ENCODE measurements at regions not wholly inside any gene's neighbourhood (a gene's known extent, or its start where the extent isn't known, plus 50 kb on each side); places are given as distances from the start of the nearest gene placed in this dataset.

GRCh38 chrX:2588049-2588448 is 87.3 kb upstream of the DHRSX start (continued):
- no peak for TF ChIP-seq RFX5 (IDR thresholded peaks at IDR 0.05; ENCODE audit: low read depth, low read length)

- Histone ChIP-seq H2BK5ac (ENCODE audit: low read depth, low read length, poor library complexity, severe bottlenecking) (no peak overlapping the region), H3K23ac (ENCODE audit: low read depth, low read length) (no peak overlapping the region), H3K36me3 (ENCODE audit: control insufficient read depth, insufficient read depth, low read length) (no peaks in the 10 kb centered on the region), H2BK20ac (ENCODE audit: low read depth, low read length) (no peak overlapping the region), H3K79me1 (ENCODE audit: low read depth in 1 of 2, low read length in 2 of 2) (no peaks in the 10 kb centered on the region), H3K9me3 (ENCODE audit: control insufficient read depth, insufficient read depth, low read length) (no peaks in the 10 kb centered on the region), H3K27ac (ENCODE audit: insufficient read depth, low read length) (no peak overlapping the region), H3K9ac (ENCODE audit: low read depth, low read length) (no peak overlapping the region), H4K8ac (ENCODE audit: low read depth in 2 of 2, low read length in 2 of 2) (no peak overlapping the region), H3K4me3 (ENCODE audit: insufficient read depth, low read depth, low read length) (no peak overlapping the region), H3K18ac (ENCODE audit: low read depth, low read length) (no peak overlapping the region), H2BK15ac (ENCODE audit: low read depth, low read length) (no peak overlapping the region), H3K9me1 (ENCODE audit: insufficient read depth, low read length) (no peaks in the 10 kb centered on the region), H2AK5ac (ENCODE audit: low read depth, low read length) (no peak overlapping the region), H3K4ac (ENCODE audit: low read depth, low read length) (no peak overlapping the region), H3K4me1 (ENCODE audit: control insufficient read depth, insufficient read depth, low read length) (no peaks in the 10 kb centered on the region), H3K4me2 (ENCODE audit: low read depth, low read length) (no peak overlapping the region), H4K91ac (ENCODE audit: insufficient read depth, low read depth, low read length) (no peak overlapping the region), H3K27me3 (ENCODE audit: control insufficient read depth, insufficient read depth, low read length) (peaks cover 34% of the 10 kb centered on the region), H3K56ac (ENCODE audit: extremely low read depth, insufficient read depth, low read length) (no peak overlapping the region), H2AK9ac (replicated peaks; ENCODE audit: low read depth, low read length, poor library complexity) (no peak overlapping the region), H2AFZ (replicated peaks; ENCODE audit: low read length, poor library complexity) (no peak overlapping the region), H4K20me1 (ENCODE audit: insufficient read depth, low read length) (no peaks in the 10 kb centered on the region), H4K5ac (ENCODE audit: low read depth, low read length) (no peak overlapping the region), H2BK120ac (ENCODE audit: low read depth, low read length) (no peak overlapping the region), H3K14ac (replicated peaks; ENCODE audit: low read depth, low read length) (no peak overlapping the region)
- in situ Hi-C loops (cut with MboI; ENCODE audit: low sequenced_read_pairs): no loop called here
- ATAC-seq (ENCODE audit: low read depth) (no peak), DNase-seq (no peak)
- CTCF ChIA-PET: no interaction called here
- POLR2A ChIA-PET (ENCODE audit: unreplicated experiment): no interaction called here
- no TSS peak for BruUV-seq (replicated peaks)
- intact Hi-C loops (cut with micrococcal nuclease): no loop called here
- WGBS, 2 experiments (ENCODE audit: extremely low coverage in 2 of 2, insufficient read length in 1 of 2): no CpG with 5 or more reads among the region's 4 CpGs
- dilution Hi-C loops (cut with HindIII; ENCODE audit: low sequenced_read_pairs, unreplicated experiment): no loop called here
- TF ChIP-seq MXI1 (IDR thresholded peaks at IDR 0.05; ENCODE audit: borderline replicate concordance, low read depth, low read length) (no peak), CTCF (conservative IDR thresholded peaks at IDR 0.05; ENCODE audit: low read depth, low read length) (no peak), MAFK (IDR thresholded peaks at IDR 0.05; ENCODE audit: low read depth, low read length) (no peak), POLR2A (IDR thresholded peaks at IDR 0.05; ENCODE audit: low read depth, low read length) (no peak), FOS (IDR thresholded peaks at IDR 0.05; ENCODE audit: low read depth, low read length) (no peak), USF2 (IDR thresholded peaks at IDR 0.05; ENCODE audit: low read depth, low read length) (no peak), RAD21 (IDR thresholded peaks at IDR 0.05; ENCODE audit: low read length) (no peak), ELK1 (IDR thresholded peaks at IDR 0.05; ENCODE audit: borderline replicate concordance, low read depth, low read length) (no peak), SMC3 (IDR thresholded peaks at IDR 0.05; ENCODE audit: low read depth, low read length) (no peak)
Measured at GRCh38 chrX:2587146-2587545, 86.4 kb upstream of the DHRSX start.
